ENCODE measurements at regions not wholly inside any gene's neighbourhood (a gene's known extent, or its start where the extent isn't known, plus 50 kb on each side); places are given as distances from the start of the nearest gene placed in this dataset.
A peak's percentile ranks its signal among the peaks of the same experiment; 100 is the strongest.
"Not testable (repeated sequence)": the region's sequence is repeated elsewhere in the genome, so short reads cannot be mapped to it uniquely, and the experiment has no call there.

DNA sequence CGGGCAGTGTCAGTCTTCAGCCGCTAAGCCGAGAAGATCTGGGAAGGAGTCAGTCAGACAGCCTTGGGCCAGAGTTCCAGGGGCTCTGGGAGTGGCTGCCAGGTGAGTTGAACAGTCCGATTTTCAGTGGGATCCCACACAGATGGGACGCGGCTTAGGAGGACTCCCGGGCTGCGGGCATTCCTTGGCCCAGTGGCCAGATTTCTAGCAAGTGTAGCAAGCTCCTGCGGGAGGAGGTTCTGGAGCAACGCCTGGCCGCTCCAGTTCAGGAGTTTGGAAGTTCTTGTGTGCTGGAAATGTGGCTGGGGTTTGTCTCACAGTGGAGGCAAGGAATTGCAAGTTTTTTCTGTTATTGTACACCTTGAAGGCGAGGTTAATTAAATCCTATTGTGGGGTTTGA is 414.0 kb upstream of the EPHA7 start:
- H3K4me3 Mint-ChIP-seq, result peak overlapping the region; percentile 69
- peak; percentile 2 for DNase-seq
- peaks cover 18% of the 10 kb centered on the region for H3K9me3 Mint-ChIP-seq
- H3K27me3 Mint-ChIP-seq (ENCODE audit: low read depth, poor library complexity), result peaks cover 55% of the 10 kb centered on the region
- not testable (repeated sequence) for H3K36me3 Mint-ChIP-seq (ENCODE audit: low read depth); H3K27ac Mint-ChIP-seq
- peaks cover 17% of the 10 kb centered on the region for H3K4me1 Mint-ChIP-seq

DNA sequence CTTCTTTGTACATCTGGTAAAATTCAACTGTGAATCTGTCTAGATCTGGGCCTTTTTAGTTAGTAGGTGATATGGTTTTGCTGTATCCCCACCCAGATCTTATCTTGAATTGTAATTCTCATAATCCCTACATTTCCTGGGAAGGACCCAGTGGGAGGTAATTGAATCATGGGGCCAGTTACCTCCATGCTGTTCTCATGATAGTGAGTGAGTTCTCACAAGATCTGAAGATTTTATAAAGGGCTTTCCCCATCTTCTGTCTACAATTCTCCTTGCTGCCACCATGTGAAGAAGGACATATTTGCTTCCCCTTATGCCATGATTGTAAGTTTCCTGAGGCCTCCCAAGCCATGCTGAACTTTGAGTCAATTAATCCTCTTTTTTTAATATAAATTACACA is 410.4 kb upstream of the EPHA7 start:
- H3K4me3 Mint-ChIP-seq; H3K36me3 Mint-ChIP-seq (ENCODE audit: low read depth); DNase-seq; H3K27ac Mint-ChIP-seq; H3K9me3 Mint-ChIP-seq: not testable (repeated sequence)
- Mint-ChIP-seq H3K4me1 (peaks cover 13% of the 10 kb centered on the region), H3K27me3 (ENCODE audit: low read depth, poor library complexity) (peaks cover 35% of the 10 kb centered on the region)

DNA sequence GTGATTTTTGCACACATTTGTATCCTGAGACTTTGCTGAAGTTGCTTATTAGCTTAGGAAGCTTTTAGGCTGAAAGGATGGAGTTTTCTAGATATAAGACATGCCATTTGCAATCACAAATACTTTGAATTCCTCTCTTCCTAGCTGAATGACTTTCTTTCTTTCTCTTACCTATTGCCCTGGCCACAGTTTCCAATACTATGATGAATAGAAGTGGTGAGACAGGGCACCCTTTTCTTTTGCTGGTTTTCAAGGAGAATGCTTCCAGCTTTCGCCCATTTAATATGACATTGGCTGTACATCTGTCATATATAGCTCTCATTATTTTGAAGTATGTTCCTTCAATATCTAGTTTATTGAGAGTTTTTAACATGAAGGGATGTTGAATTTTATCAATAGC is 409.6 kb upstream of the EPHA7 start:
- TF ChIP-seq, protein P1, sequence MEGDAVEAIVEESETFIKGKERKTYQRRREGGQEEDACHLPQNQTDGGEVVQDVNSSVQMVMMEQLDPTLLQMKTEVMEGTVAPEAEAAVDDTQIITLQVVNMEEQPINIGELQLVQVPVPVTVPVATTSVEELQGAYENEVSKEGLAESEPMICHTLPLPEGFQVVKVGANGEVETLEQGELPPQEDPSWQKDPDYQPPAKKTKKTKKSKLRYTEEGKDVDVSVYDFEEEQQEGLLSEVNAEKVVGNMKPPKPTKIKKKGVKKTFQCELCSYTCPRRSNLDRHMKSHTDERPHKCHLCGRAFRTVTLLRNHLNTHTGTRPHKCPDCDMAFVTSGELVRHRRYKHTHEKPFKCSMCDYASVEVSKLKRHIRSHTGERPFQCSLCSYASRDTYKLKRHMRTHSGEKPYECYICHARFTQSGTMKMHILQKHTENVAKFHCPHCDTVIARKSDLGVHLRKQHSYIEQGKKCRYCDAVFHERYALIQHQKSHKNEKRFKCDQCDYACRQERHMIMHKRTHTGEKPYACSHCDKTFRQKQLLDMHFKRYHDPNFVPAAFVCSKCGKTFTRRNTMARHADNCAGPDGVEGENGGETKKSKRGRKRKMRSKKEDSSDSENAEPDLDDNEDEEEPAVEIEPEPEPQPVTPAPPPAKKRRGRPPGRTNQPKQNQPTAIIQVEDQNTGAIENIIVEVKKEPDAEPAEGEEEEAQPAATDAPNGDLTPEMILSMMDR (IDR thresholded peaks at IDR 0.05), result no peak
- Mint-ChIP-seq H3K4me1 (peaks cover 8% of the 10 kb centered on the region), H3K4me3 (no peak overlapping the region), H3K36me3 (ENCODE audit: low read depth) (no peaks in the 10 kb centered on the region), H3K27ac (no peak overlapping the region), H3K27me3 (ENCODE audit: low read depth, poor library complexity) (peaks cover 27% of the 10 kb centered on the region), H3K9me3 (no peaks in the 10 kb centered on the region)
- DNase-seq, result no peak

DNA sequence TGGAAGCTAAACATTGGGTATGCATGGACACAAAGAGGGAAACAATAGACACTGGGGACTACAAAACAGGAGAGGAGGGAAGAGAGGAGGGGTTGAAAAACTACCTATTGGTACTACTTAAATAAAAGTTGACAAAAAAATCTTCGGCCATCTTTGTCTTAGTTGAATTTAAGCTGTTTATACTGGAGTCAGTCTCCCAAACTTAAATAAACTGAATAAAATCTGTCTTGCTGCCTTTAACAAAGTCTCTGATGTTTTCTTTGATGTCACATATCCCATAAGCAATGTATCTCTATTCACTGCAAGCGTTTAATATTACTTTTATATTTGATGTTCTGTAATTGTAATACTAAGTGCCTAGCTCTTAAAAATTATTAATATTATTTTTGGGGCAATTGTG is 409.2 kb upstream of the EPHA7 start:
- no peaks in the 10 kb centered on the region for H3K9me3 Mint-ChIP-seq

DNA sequence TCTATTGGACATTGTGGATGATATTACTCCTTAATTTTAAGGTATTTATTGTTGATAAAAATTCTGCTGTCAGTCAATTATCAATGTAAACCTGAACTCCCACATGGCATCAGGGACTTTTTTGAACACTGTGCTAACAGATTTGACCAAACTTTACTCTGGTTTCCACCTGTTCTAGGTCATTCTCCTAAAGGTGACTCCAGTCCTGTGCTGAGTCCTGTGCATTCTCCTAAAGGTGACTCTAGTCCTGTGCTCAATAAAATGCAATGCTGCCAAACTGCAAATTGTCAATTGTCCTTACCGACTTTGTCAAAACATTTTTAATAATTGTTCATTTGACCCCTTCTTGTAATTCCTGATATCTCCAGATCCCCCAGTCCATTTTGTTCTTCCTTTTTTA is 408.4 kb upstream of the EPHA7 start:
- Mint-ChIP-seq H3K27ac (no peak overlapping the region), H3K9me3 (no peaks in the 10 kb centered on the region), H3K36me3 (ENCODE audit: low read depth) (no peaks in the 10 kb centered on the region), H3K4me3 (no peak overlapping the region), H3K4me1 (no peaks in the 10 kb centered on the region), H3K27me3 (ENCODE audit: low read depth, poor library complexity) (peaks cover 14% of the 10 kb centered on the region)
- TF ChIP-seq, protein P1 (IDR thresholded peaks at IDR 0.05), result no peak
- DNase-seq, result no peak

More for the DNA sequence above, 409.2 kb upstream of the EPHA7 start:
- H3K4me3 Mint-ChIP-seq, result no peak overlapping the region
- H3K4me1 Mint-ChIP-seq, result peaks cover 3% of the 10 kb centered on the region
- peaks cover 22% of the 10 kb centered on the region for H3K27me3 Mint-ChIP-seq (ENCODE audit: low read depth, poor library complexity)
- TF ChIP-seq, protein P1 (IDR thresholded peaks at IDR 0.05), result no peak
- H3K27ac Mint-ChIP-seq, result no peak overlapping the region
- no peak for DNase-seq
- H3K36me3 Mint-ChIP-seq (ENCODE audit: low read depth), result no peaks in the 10 kb centered on the region

DNA sequence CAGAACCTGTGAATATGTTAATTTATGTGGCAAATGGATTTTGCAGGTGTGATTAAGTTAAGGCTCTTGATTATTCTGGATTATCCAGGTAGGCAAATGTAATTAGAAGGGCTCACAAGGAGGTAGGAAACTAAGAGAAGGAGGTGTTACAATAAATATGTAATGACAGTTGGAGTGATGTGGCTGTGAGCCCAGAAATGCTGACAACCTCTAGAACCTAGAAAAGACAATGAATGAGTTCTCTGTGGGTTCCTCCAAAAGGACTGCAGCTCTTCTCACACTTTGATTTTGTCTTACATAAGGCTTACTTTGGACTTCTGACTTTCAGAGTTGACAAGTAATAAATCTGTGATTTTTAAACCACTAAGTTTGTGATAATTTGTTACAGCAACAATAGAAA is 406.6 kb upstream of the EPHA7 start:
- Mint-ChIP-seq H3K27ac (no peak overlapping the region), H3K9me3 (no peaks in the 10 kb centered on the region), H3K4me1 (no peaks in the 10 kb centered on the region), H3K36me3 (ENCODE audit: low read depth) (no peaks in the 10 kb centered on the region), H3K4me3 (no peak overlapping the region), H3K27me3 (ENCODE audit: low read depth, poor library complexity) (peaks cover 5% of the 10 kb centered on the region)
- TF ChIP-seq, protein P1 (IDR thresholded peaks at IDR 0.05), result no peak
- DNase-seq, result no peak

DNA sequence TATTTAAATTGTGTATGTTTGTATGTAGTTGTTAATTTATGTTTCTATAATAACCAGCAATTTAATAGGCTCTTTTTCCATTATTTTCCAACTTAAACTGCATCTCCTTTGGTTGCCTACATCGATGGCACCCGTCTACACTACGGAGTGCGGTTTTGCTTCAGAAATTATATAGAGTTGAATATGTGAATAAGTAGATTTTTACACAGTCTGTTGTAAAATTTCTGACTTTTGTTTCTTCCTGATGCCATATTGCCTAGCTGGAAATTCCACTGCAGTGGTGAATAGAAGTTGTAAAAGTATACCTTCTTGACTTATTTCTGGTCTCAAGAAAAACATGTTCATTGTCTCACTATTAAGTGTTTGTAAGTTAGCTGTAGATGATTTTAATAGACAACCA is 404.1 kb upstream of the EPHA7 start:
- Mint-ChIP-seq H3K4me1 (no peaks in the 10 kb centered on the region), H3K27me3 (ENCODE audit: low read depth, poor library complexity) (no peaks in the 10 kb centered on the region), H3K4me3 (no peak overlapping the region), H3K27ac (no peak overlapping the region), H3K36me3 (ENCODE audit: low read depth) (no peaks in the 10 kb centered on the region), H3K9me3 (no peaks in the 10 kb centered on the region)
- TF ChIP-seq, protein P1 (IDR thresholded peaks at IDR 0.05), result no peak
- DNase-seq, result no peak
